HEK293T (cell line): ENCODE measurements at regions not wholly inside any gene's neighbourhood (a gene's known extent, or its start where the extent isn't known, plus 50 kb on each side); places are given as distances from the start of the nearest gene placed in this dataset.

Source experiments
- BHLHE40 ChIP-seq: fragments of 450-650 bp; IDR thresholded peaks from 2 replicates; pipeline ENCODE4 v1.6.1; 2016; ENCODE audit warnings: mild to moderate bottlenecking, moderate library complexity, borderline replicate concordance
- CTBP1 ChIP-seq: fragments of 450-650 bp; IDR thresholded peaks from 2 replicates; pipeline ENCODE4 v1.6.1; 2016; ENCODE audit warnings: borderline replicate concordance
- ELF4 ChIP-seq: fragments of 450-650 bp; IDR thresholded peaks from 2 replicates; pipeline ENCODE4 v1.6.1; 2017; ENCODE audit warnings: antibody characterized with exemption
- FOXA1 ChIP-seq: fragments of 450-650 bp; IDR thresholded peaks from 2 replicates; pipeline ENCODE4 v1.6.1; 2016; ENCODE audit warnings: mild to moderate bottlenecking
- FOXK2 ChIP-seq: fragments of 450-650 bp; IDR thresholded peaks from 2 replicates; pipeline ENCODE4 v1.6.1; 2016; ENCODE audit warnings: mild to moderate bottlenecking
- HDGF ChIP-seq: fragments of 450-650 bp; IDR thresholded peaks from 2 replicates; pipeline ENCODE4 v1.6.1; 2017; ENCODE audit warnings: antibody characterized with exemption, borderline replicate concordance
- LEF1 ChIP-seq: fragments of 450-650 bp; IDR thresholded peaks from 2 replicates; pipeline ENCODE4 v1.6.1; 2017; ENCODE audit warnings: mild to moderate bottlenecking, borderline replicate concordance
- SP1 ChIP-seq: fragments of 450-650 bp; IDR thresholded peaks from 2 replicates; pipeline ENCODE4 v1.6.1; 2017
- TARDBP ChIP-seq: fragments of 450-650 bp; IDR thresholded peaks from 2 replicates; pipeline ENCODE4 v1.6.1; 2016
- ZNF384 ChIP-seq: fragments of 450-650 bp; IDR thresholded peaks from 2 replicates; pipeline ENCODE4 v1.6.1; 2016

DNA sequence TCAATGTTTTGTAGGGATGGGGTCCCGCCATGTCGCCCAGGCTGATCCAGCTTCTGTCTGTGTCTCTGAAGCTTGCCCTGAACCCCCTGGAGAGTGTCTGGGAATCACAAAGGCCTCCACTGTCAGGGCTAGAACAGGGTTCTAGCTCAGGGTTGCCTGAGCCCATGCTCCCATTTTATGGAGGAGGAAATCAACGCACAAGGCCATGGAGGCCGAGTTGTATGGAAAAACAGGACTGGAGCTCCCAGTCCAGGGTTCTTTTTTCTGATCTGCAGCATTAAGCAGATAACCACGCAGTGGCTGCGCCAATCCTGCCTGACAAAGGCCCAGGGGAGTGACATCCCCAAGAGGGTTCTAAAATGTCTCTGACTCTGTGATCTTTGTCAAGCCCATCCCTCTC lies 67.6 kb upstream of the NBPF3 start:
- TF ChIP-seq ZNF384 (no peak), FOXA1 (no peak), SP1 (no peak), CTBP1 (no peak), ELF4 (no peak), BHLHE40 (no peak), HDGF (no peak), FOXK2 (no peak), LEF1 (no peak), TARDBP (no peak)
